HCT116 (cell line): ENCODE measurements at regions not wholly inside any gene's neighbourhood (a gene's known extent, or its start where the extent isn't known, plus 50 kb on each side); places are given as distances from the start of the nearest gene placed in this dataset.

Source experiments
- ATAC-seq: fragments of 200-7000 bp; cut with Tn5 transposase; 2 replicates; pipeline ENCODE4 v1.9.1; 2020; ENCODE audit warnings: mild to moderate bottlenecking, moderate library complexity
- BruUV-seq: library from RNA; stranded (reverse); fragments of 400-500 nt; replicated peaks from 2 replicates; lab custom pipeline; 2021; lab: Mats Ljungman, UMichigan
- CTCF ChIA-PET: fragments of 300-600 bp; sonication (Branson Sonifier 250); formaldehyde crosslinking; loops from one replicate; lab custom pipeline; 2021; ENCODE audit warnings: antibody characterized with exemption; lab: Charles Lee
- POLR2A ChIA-PET: fragments of 300-600, 350-600 bp; sonication (Branson Sonifier 250); formaldehyde crosslinking; loops from one replicate; lab custom pipeline; 2021; ENCODE audit warnings: antibody characterized with exemption; lab: Charles Lee
- RAD21 ChIA-PET, 2 experiments: fragments of 300-600 bp; sonication (Branson Sonifier 250); formaldehyde crosslinking; loops; one replicate each; lab custom pipeline; 2023; ENCODE audit warnings: low total read pairs in 2 of 2; ENCODE audit not compliant: uncharacterized antibody in 2 of 2, unreplicated experiment in 2 of 2, low non-redundant PET in 1 of 2; lab: Charles Lee
- DNase-seq: peaks from one replicate; pipeline ENCODE4 v3.0.0-alpha.2; 2010; ENCODE audit warnings: low read depth, low spot score
- H2AFZ ChIP-seq: fragments of 200-600 bp; shearing (Covaris generic), sonication (generic); 2 replicates; pipeline ENCODE4 v1.6.1; 2017; ENCODE audit warnings: low read depth, mixed run types, mixed read lengths, antibody characterized with exemption, low read length; ENCODE audit not compliant: poor library complexity, severe bottlenecking
- H3K27ac ChIP-seq: 2 replicates; pipeline ENCODE4 v1.5.1; 2012; ENCODE audit warnings: low read depth, low read length
- H3K27me3 ChIP-seq: fragments of 200-600 bp; sonication (generic); 2 replicates; pipeline ENCODE4 v1.6.1; 2016; ENCODE audit warnings: mixed run types, low read length, mixed read lengths; ENCODE audit not compliant: insufficient read depth
- H3K36me3 ChIP-seq, 2 experiments: fragments of 200-500 bp in 1 of 2; fragments of 200-600 bp in 1 of 2; sonication (Bioruptor generic) in 1 of 2; sonication (generic) in 1 of 2; 2 replicates each; pipeline versions ENCODE4 v1.5.1 to v1.6.1; 2014 to 2016; ENCODE audit warnings: low read length in 2 of 2, inconsistent platforms in 1 of 2, mixed read lengths in 1 of 2, mixed run types in 1 of 2; ENCODE audit not compliant: insufficient read depth in 2 of 2, control insufficient read depth in 1 of 2
- H3K4me1 ChIP-seq, 2 experiments: fragments of 200-600 bp in 1 of 2; sonication (generic) in 1 of 2; 2 replicates each; pipeline versions ENCODE4 v1.5.1 to v1.6.1; 2012 to 2017; ENCODE audit warnings: low read length in 2 of 2, inconsistent platforms in 1 of 2, mild to moderate bottlenecking in 1 of 2, mixed read lengths in 1 of 2, mixed run types in 1 of 2, moderate library complexity in 1 of 2; ENCODE audit not compliant: insufficient read depth in 2 of 2, control insufficient read depth in 1 of 2
- H3K4me2 ChIP-seq: fragments of 200-600 bp; sonication (generic); 2 replicates; pipeline ENCODE4 v1.6.1; 2017; ENCODE audit warnings: mixed run types, low read length, mixed read lengths
- H3K4me3 ChIP-seq, 2 experiments: fragments of 200-600 bp in 1 of 2; sonication (generic) in 1 of 2; replicated peaks in 1 of 2; 2 replicates each; pipeline ENCODE4 v1.5.1; 2011 to 2016; ENCODE audit warnings: low read length in 2 of 2, control low read depth in 1 of 2, low read depth in 1 of 2, mild to moderate bottlenecking in 1 of 2, mixed read lengths in 1 of 2, mixed run types in 1 of 2
- H3K79me2 ChIP-seq: fragments of 200-600 bp; sonication (generic); 2 replicates; pipeline ENCODE4 v1.6.1; 2017; ENCODE audit warnings: mild to moderate bottlenecking, mixed run types, low read length, moderate library complexity, mixed read lengths; ENCODE audit not compliant: insufficient read depth
- H3K9ac ChIP-seq: fragments of 200-600 bp; sonication (generic); 2 replicates; pipeline ENCODE4 v1.6.1; 2016; ENCODE audit warnings: low read length, mixed read lengths
- H3K9me2 ChIP-seq: fragments of 200-600 bp; sonication (generic), shearing (Covaris generic); 2 replicates; pipeline ENCODE4 v1.6.1; 2017; ENCODE audit warnings: mixed run types, mild to moderate bottlenecking, moderate library complexity; ENCODE audit not compliant: insufficient read depth
- H3K9me3 ChIP-seq, 2 experiments: fragments of 200-500 bp in 1 of 2; fragments of 200-600 bp in 1 of 2; sonication (Bioruptor generic) in 1 of 2; sonication (generic) in 1 of 2; 2 replicates each; pipeline ENCODE4 v1.6.1; 2014 to 2017; ENCODE audit warnings: low read length in 2 of 2, mixed read lengths in 2 of 2, inconsistent platforms in 1 of 2, low read depth in 1 of 2, mild to moderate bottlenecking in 1 of 2, mixed run types in 1 of 2, moderate library complexity in 1 of 2; ENCODE audit not compliant: control insufficient read depth in 1 of 2, insufficient read depth in 1 of 2
- H4K20me1 ChIP-seq: fragments of 200-600 bp; sonication (generic), shearing (Covaris generic); 2 replicates; pipeline ENCODE4 v1.6.1; 2017; ENCODE audit warnings: mixed run types, mild to moderate bottlenecking, moderate library complexity; ENCODE audit not compliant: insufficient read depth
- ATF3 ChIP-seq: IDR thresholded peaks from 2 replicates; pipeline ENCODE4 v1.6.1; 2012
- CTCF ChIP-seq, 3 experiments: fragments of 200-600 bp in 1 of 3; sonication (generic) in 1 of 3; IDR thresholded peaks in 2 of 3; conservative IDR thresholded peaks in 1 of 3; 2 replicates each; pipeline ENCODE4 v1.5.1; 2012 to 2017; ENCODE audit warnings: low read depth in 2 of 3, low read length in 2 of 3, antibody characterized with exemption in 1 of 3, borderline replicate concordance in 1 of 3, control low read depth in 1 of 3, mild to moderate bottlenecking in 1 of 3, mixed read lengths in 1 of 3, mixed run types in 1 of 3, moderate library complexity in 1 of 3; ENCODE audit not compliant: insufficient read depth in 1 of 3
- EGR1 ChIP-seq: IDR thresholded peaks from 2 replicates; pipeline ENCODE4 v1.6.1; 2012; ENCODE audit warnings: low read depth
- ELF1 ChIP-seq: IDR thresholded peaks from 2 replicates; pipeline ENCODE4 v1.6.1; 2012; ENCODE audit warnings: low read depth, borderline replicate concordance
- EZH2 ChIP-seq: fragments of 200-600 bp; sonication (generic); IDR thresholded peaks from 2 replicates; pipeline ENCODE4 v1.6.1; 2017; ENCODE audit warnings: antibody characterized with exemption, mixed run types
- FOSL1 ChIP-seq: IDR thresholded peaks from 2 replicates; pipeline ENCODE4 v1.6.1; 2012; ENCODE audit warnings: low read depth
- JUND ChIP-seq: IDR thresholded peaks from 2 replicates; pipeline ENCODE4 v1.6.1; 2012
- POLR2AphosphoS5 ChIP-seq: IDR thresholded peaks from 2 replicates; pipeline ENCODE4 v1.6.1; 2011; ENCODE audit warnings: mild to moderate bottlenecking, low read depth, low read length, moderate library complexity
- REST ChIP-seq: IDR thresholded peaks from 2 replicates; pipeline ENCODE4 v1.6.1; 2012; ENCODE audit warnings: low read depth
- TCF7L2 ChIP-seq: IDR thresholded peaks from 2 replicates; pipeline ENCODE4 v1.7.0; 2011; ENCODE audit warnings: borderline replicate concordance, inconsistent platforms; ENCODE audit not compliant: insufficient read depth, insufficient read length; ENCODE audit errors: extremely low read depth
- intact Hi-C: fragments of 100-400 bp; cut with micrococcal nuclease; formaldehyde crosslinking; loops from 2 replicates; pipeline ENCODE4 v1.10.0; 2022

GRCh38 chr2:226551522-226552250, 247.9 kb downstream of the IRS1 start:
- H3K9me2 ChIP-seq: no peaks in the 10 kb centered on the region
- intact Hi-C loops: no loop called here
- no peak overlapping the region for H3K4me2 ChIP-seq
- peaks cover 19 to 29% of the 10 kb centered on the region in 2 experiments; a peak in 2 of 4 replicates for H3K4me1 ChIP-seq
- no peaks in the 10 kb centered on the region for H3K9me3 ChIP-seq
- no peaks in the 10 kb centered on the region for H3K79me2 ChIP-seq
- H3K9ac ChIP-seq: no peak overlapping the region
- no peak overlapping the region for H2AFZ ChIP-seq
- ChIA-PET CTCF (no interaction called here), RAD21 (no interaction called here), POLR2A (no interaction called here)
- ATAC-seq (no peak), DNase-seq (no peak)
- TF ChIP-seq FOSL1 (no peak), JUND (no peak), POLR2AphosphoS5 (no peak), ELF1 (no peak), TCF7L2 (no peak), CTCF (IDR thresholded peaks at IDR 0.05 in 2 of 3, conservative IDR thresholded peaks at IDR 0.05 in 1 of 3; ENCODE audit: borderline replicate concordance in 1 of 3, insufficient read depth in 1 of 3, low read depth in 2 of 3, low read length in 2 of 3) (no peak)
- H3K36me3 ChIP-seq: no peaks in the 10 kb centered on the region
- H3K27ac ChIP-seq: no peak overlapping the region
- no peak overlapping the region for H3K4me3 ChIP-seq
- no peaks in the 10 kb centered on the region for H3K27me3 ChIP-seq
- H4K20me1 ChIP-seq: no peaks in the 10 kb centered on the region
- no TSS peak for BruUV-seq

GRCh38 chr2:226550801-226551200, 248.8 kb downstream of the IRS1 start:
- no peak for DNase-seq
- intact Hi-C loops: no loop called here
- ATAC-seq: no peak
- Histone ChIP-seq H3K27ac (no peak overlapping the region), H3K9ac (no peak overlapping the region), H2AFZ (no peak overlapping the region), H3K9me3 (peaks cover 0 to 5% of the 10 kb centered on the region in 2 experiments; a peak in 1 of 4 replicates), H3K27me3 (no peaks in the 10 kb centered on the region), H3K9me2 (no peaks in the 10 kb centered on the region), H3K4me1 (peaks cover 19 to 29% of the 10 kb centered on the region in 2 experiments; a peak in 2 of 4 replicates), H3K79me2 (no peaks in the 10 kb centered on the region), H3K36me3 (no peaks in the 10 kb centered on the region), H3K4me3 (no peak overlapping the region), H3K4me2 (no peak overlapping the region), H4K20me1 (no peaks in the 10 kb centered on the region)
- RAD21 ChIA-PET: no interaction called here
- BruUV-seq: no TSS peak
- CTCF ChIA-PET: no interaction called here
- POLR2A ChIA-PET: no interaction called here
- TF ChIP-seq CTCF (IDR thresholded peaks at IDR 0.05 in 2 of 3, conservative IDR thresholded peaks at IDR 0.05 in 1 of 3; ENCODE audit: borderline replicate concordance in 1 of 3, insufficient read depth in 1 of 3, low read depth in 2 of 3, low read length in 2 of 3) (no peak), REST (no peak), JUND (no peak), EZH2 (no peak), EGR1 (no peak), ATF3 (no peak)
